Naive thymus-derived CD8-positive, alpha-beta T cell (primary cell): ENCODE measurements at regions not wholly inside any gene's neighbourhood (a gene's known extent, or its start where the extent isn't known, plus 50 kb on each side); places are given as distances from the start of the nearest gene placed in this dataset.
"Not testable (repeated sequence)": the region's sequence is repeated elsewhere in the genome, so short reads cannot be mapped to it uniquely, and the experiment has no call there.

Source experiments
- ATAC-seq, 2 donors: fragments of 150-1000 bp; cut with Tn5 transposase in 1 of 2; sonication (Bioruptor Pico), chemical (Tn5 transposase) in 1 of 2; 1 replicate in 1 of 2; 2 replicates in 1 of 2; pipeline ENCODE4 v1.10.0; 2021; ENCODE audit warnings: mild to moderate bottlenecking in 2 of 2, moderate library complexity in 2 of 2
- POLR2A ChIA-PET: fragments of 350-600 bp; sonication (Branson Sonifier 250); formaldehyde crosslinking; loops from one replicate; lab custom pipeline; 2021; ENCODE audit warnings: antibody characterized with exemption; lab: Charles Lee
- DNase-seq, 10 donors: peaks; one replicate each; pipeline versions ENCODE4 v3.0.0 to v3.0.0-alpha.2; 2020 to 2022
- H3K27ac Mint-ChIP-seq, 10 donors: one replicate each; pipeline ENCODE4 v1.8.0; 2020 to 2022; ENCODE audit warnings: mild to moderate bottlenecking in 10 of 10, mixed read lengths in 10 of 10, moderate library complexity in 4 of 10, inconsistent platforms in 1 of 10
- H3K27me3 Mint-ChIP-seq, 5 donors: one replicate each; pipeline ENCODE4 v1.8.0; 2021 to 2022; ENCODE audit warnings: mixed read lengths in 5 of 5
- H3K36me3 Mint-ChIP-seq, 3 donors: one replicate each; pipeline ENCODE4 v1.8.0; 2020 to 2022; ENCODE audit warnings: mixed read lengths in 3 of 3, mild to moderate bottlenecking in 2 of 3, inconsistent platforms in 1 of 3
- H3K4me1 Mint-ChIP-seq, 4 donors: one replicate each; pipeline ENCODE4 v1.8.0; 2021 to 2022; ENCODE audit warnings: mixed read lengths in 4 of 4
- H3K4me3 Mint-ChIP-seq, 10 donors: one replicate each; pipeline ENCODE4 v1.8.0; 2020 to 2022; ENCODE audit warnings: mild to moderate bottlenecking in 10 of 10, mixed read lengths in 10 of 10, moderate library complexity in 6 of 10, inconsistent platforms in 1 of 10
- H3K9me3 Mint-ChIP-seq, 9 donors: one replicate each; pipeline ENCODE4 v1.8.0; 2020 to 2022; ENCODE audit warnings: mixed read lengths in 9 of 9, mild to moderate bottlenecking in 3 of 9, inconsistent platforms in 1 of 9, moderate library complexity in 1 of 9

DNA sequence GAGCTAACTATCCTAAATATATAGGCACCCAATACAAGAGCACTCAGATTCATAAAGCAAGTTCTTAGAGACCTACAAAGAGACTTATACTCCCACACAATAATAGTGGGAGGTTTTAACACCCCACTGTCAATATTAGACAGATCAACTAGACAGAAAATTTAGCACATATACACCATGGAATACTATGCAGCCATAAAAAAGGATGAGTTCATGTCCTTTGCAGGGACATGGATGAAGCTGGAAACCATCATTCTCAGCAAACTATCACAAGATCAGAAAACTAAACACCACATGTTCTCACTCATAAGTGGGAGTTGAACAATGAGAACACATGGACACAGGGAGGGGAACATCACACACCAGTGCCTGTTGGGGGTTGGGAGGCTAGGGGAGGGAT is 358.9 kb upstream of the KCND2 start:
- DNase-seq, H3K27me3 Mint-ChIP-seq, H3K4me3 Mint-ChIP-seq, POLR2A ChIA-PET, ATAC-seq, H3K4me1 Mint-ChIP-seq, H3K36me3 Mint-ChIP-seq, H3K27ac Mint-ChIP-seq: not testable (repeated sequence)
- peaks cover 0 to 26% (median 12%) of the 10 kb centered on the region in 9 donors for H3K9me3 Mint-ChIP-seq

GRCh38 chr7:119916501-119916900 is 356.5 kb upstream of the KCND2 start:
- Mint-ChIP-seq H3K27me3 (no peaks in the 10 kb centered on the region), H3K4me1 (no peaks in the 10 kb centered on the region), H3K36me3 (peaks cover 0 to 7% (median 0%) of the 10 kb centered on the region in 3 donors), H3K27ac (no peak overlapping the region), H3K9me3 (peaks cover 0 to 17% (median 12%) of the 10 kb centered on the region in 9 donors), H3K4me3 (no peak overlapping the region)
- ATAC-seq (no peak), DNase-seq (no peak)
- POLR2A ChIA-PET, result no interaction called here

DNA sequence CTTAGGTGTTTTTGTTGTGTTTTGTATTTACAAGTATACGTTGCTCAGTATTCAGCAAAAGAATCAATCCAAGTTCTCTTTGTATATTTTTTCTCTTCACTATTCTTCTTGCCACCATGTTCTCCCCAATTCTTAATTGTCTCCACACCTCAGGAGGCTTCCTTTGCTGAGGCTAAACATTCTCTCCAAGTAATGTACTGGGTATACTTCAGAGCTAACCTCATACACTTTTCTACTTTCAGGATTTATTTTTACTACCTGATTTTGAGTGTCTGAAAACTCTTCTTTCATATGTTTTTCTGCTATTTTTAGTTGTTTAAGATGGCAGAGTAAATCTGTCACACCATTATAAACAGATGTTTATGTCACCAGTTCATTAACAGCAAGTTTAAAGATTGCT is 354.8 kb upstream of the KCND2 start:
- peaks cover 0 to 17% (median 12%) of the 10 kb centered on the region in 9 donors for H3K9me3 Mint-ChIP-seq

DNA sequence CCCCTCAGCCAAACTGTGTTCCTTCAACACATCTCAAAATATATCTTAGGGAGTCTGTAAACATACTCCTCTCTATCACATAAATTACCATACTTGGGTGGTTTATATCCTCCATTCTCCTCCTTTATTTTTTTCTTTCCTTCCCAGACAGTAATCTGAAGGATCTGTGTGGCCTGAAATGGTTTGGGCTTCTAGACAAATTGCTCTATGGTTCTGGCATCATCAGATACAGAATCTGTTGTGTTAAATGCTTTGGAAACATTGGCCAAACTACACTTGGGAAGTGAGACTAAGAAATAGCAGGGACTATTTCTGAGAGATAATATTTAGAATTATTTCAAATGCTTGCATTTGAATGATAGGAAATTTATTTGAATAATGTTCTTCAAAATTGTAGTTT is 353.0 kb upstream of the KCND2 start:
- POLR2A ChIA-PET, result no interaction called here
- H3K36me3 Mint-ChIP-seq, result peaks cover 0 to 7% (median 0%) of the 10 kb centered on the region in 3 donors
- H3K9me3 Mint-ChIP-seq, result peaks cover 0 to 17% (median 8%) of the 10 kb centered on the region in 9 donors
- H3K27me3 Mint-ChIP-seq, result no peaks in the 10 kb centered on the region
- DNase-seq (no peak), ATAC-seq (no peak)
- no peak overlapping the region for H3K27ac Mint-ChIP-seq
- no peak overlapping the region for H3K4me3 Mint-ChIP-seq
- no peaks in the 10 kb centered on the region for H3K4me1 Mint-ChIP-seq

More for the DNA sequence above, 354.8 kb upstream of the KCND2 start:
- no peak overlapping the region for H3K27ac Mint-ChIP-seq
- H3K4me1 Mint-ChIP-seq, result no peaks in the 10 kb centered on the region
- no peak for DNase-seq
- no peak overlapping the region for H3K4me3 Mint-ChIP-seq
- H3K27me3 Mint-ChIP-seq, result no peaks in the 10 kb centered on the region
- no peak for ATAC-seq
- POLR2A ChIA-PET, result no interaction called here
- H3K36me3 Mint-ChIP-seq, result peaks cover 0 to 7% (median 0%) of the 10 kb centered on the region in 3 donors

- POLR2A ChIA-PET, result no interaction called here
- no peak overlapping the region for H3K4me3 Mint-ChIP-seq
- H3K36me3 Mint-ChIP-seq, result no peaks in the 10 kb centered on the region
- H3K27me3 Mint-ChIP-seq, result no peaks in the 10 kb centered on the region
- peaks cover 0 to 15% (median 11%) of the 10 kb centered on the region in 9 donors for H3K9me3 Mint-ChIP-seq
- no peak overlapping the region for H3K27ac Mint-ChIP-seq
- H3K4me1 Mint-ChIP-seq, result no peaks in the 10 kb centered on the region
- DNase-seq, result no peak
- no peak for ATAC-seq
Measured at GRCh38 chr7:119925581-119926289, 347.2 kb upstream of the KCND2 start.

DNA sequence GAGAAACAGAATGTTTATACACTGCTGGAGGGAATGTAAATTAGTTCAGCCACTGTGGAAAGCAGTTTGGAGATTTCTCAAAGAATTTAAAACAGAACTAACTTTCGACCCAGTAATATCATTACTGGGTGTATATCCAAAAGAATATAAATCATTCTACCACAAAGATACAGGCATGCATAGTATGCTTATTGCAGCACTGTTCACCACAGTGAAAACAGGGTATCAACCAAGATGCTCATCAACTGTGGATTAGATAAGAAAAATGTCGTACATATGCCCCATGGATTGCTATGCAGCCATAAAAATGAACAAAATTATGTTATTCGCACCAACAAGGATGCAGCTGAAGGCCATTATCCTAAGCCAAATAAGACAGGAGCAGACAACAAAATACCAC is 343.1 kb upstream of the KCND2 start:
- Mint-ChIP-seq H3K4me3 (no peak overlapping the region), H3K27ac (no peak overlapping the region), H3K36me3 (no peaks in the 10 kb centered on the region), H3K27me3 (no peaks in the 10 kb centered on the region), H3K4me1 (no peaks in the 10 kb centered on the region), H3K9me3 (peaks cover 0 to 19% (median 9%) of the 10 kb centered on the region in 9 donors)
- ATAC-seq (no peak), DNase-seq (no peak)
- POLR2A ChIA-PET, result no interaction called here

DNA sequence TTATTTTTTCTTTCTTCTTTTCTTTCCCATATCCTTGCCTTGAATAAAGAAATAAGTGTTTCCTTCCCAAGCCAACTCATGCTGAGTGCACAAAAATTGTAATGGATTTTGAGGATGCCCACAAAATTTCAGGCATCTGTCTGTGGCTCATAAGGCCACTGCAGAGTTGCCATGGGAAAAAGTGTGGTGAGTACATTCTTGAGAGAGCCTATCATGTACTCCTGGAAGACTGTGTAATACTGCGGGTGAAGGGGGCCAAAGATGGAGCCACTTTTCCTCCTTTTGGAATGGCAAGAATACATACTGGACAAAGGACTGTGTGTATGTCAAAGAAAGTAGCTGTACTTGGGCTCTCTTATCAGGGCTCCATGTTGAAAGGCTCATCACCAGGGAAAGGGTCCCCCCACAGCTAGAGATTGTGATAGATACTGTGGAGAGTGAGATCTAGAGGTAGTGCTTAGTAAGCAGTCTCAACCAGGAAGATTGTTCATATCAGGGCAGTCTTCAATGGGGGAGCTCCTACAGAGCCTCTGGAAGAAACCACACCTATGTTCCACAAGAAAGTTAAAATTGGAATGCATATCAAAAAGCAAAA is 341.6 kb upstream of the KCND2 start:
- POLR2A ChIA-PET, result no interaction called here
- no peak overlapping the region for H3K4me3 Mint-ChIP-seq

DNA sequence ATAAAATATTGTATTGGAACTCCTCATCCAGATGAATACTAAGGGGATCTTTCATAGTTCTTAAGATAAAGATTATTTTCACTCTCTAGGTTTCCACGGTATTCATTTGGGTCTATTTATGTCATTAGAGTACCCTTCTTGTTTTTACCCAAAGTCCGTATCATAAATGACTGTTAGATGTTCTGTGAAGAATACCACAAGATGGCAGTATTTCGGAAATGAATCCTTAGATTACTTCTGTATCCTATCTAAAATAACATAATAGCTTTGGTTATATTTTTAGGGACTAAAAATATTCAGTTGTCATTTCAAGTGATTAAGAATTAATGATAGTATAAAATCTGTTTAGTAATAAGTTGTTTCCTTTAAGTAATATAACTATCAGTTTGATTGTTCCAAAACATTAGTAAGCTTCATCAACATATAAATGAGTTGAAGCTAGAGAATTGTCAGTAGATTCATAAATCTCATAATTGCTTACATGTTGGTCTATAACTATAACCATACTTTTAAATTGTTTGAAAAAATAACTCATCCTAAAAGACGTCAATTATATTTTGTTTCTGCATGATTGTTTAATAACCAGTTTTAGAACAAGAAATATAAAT is 337.5 kb upstream of the KCND2 start:
- Mint-ChIP-seq H3K4me3 (no peak overlapping the region), H3K27ac (no peak overlapping the region), H3K27me3 (no peaks in the 10 kb centered on the region), H3K36me3 (no peaks in the 10 kb centered on the region), H3K4me1 (no peaks in the 10 kb centered on the region), H3K9me3 (peaks cover 0 to 7% (median 0%) of the 10 kb centered on the region in 9 donors)
- ATAC-seq (no peak), DNase-seq (no peak)
- POLR2A ChIA-PET, result no interaction called here

More for the DNA sequence above, 341.6 kb upstream of the KCND2 start:
- no peaks in the 10 kb centered on the region for H3K4me1 Mint-ChIP-seq
- ATAC-seq (no peak), DNase-seq (no peak)
- no peaks in the 10 kb centered on the region for H3K36me3 Mint-ChIP-seq
- peaks cover 0 to 12% (median 8%) of the 10 kb centered on the region in 9 donors for H3K9me3 Mint-ChIP-seq
- H3K27ac Mint-ChIP-seq, result no peak overlapping the region
- no peaks in the 10 kb centered on the region for H3K27me3 Mint-ChIP-seq

DNA sequence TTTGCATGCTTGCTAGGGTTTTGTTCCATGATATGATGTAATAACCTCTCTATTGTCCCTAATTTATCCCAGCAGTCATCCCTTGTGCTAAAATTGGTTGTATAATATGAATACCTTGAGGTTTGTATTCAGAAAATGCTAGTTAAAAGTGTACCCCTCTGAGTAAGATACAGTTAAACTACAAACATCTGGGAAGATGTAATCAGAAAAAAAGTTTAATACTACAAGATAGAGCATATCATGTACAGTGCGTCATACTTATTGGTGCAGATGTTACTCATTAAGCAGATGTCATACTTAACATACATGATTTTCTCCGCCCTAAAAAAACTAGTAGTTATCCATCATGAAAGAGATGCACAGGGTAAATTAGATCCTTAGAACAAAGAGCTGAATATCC is 336.1 kb upstream of the KCND2 start:
- Mint-ChIP-seq H3K4me3 (no peak overlapping the region), H3K36me3 (no peaks in the 10 kb centered on the region), H3K27ac (no peak overlapping the region), H3K4me1 (no peaks in the 10 kb centered on the region), H3K9me3 (peaks cover 0 to 5% (median 0%) of the 10 kb centered on the region in 9 donors), H3K27me3 (no peaks in the 10 kb centered on the region)
- DNase-seq, result no peak
- POLR2A ChIA-PET, result no interaction called here
- no peak for ATAC-seq

DNA sequence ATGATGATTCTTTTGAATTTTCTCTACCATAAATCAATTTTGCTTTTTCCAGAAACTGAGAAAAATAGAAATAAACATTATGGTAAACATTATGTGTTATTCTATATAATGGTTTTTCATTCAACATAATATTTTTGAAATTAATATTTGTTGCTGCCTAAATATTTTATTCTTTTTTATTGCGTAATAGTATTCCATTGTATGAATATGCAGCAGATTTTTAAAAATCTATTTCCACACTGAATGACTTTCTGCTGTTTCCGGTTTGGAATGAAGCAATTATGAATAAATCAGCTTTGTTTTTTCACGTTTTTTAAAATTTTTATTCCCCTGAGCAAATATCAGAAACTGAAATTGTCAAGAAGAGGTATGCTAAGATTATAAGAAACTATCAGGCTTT is 335.2 kb upstream of the KCND2 start:
- Mint-ChIP-seq H3K9me3 (peaks cover 0 to 5% (median 0%) of the 10 kb centered on the region in 9 donors), H3K27me3 (no peaks in the 10 kb centered on the region), H3K36me3 (no peaks in the 10 kb centered on the region), H3K4me1 (no peaks in the 10 kb centered on the region), H3K27ac (no peak overlapping the region), H3K4me3 (no peak overlapping the region)
- no peak for DNase-seq
- POLR2A ChIA-PET, result no interaction called here
- ATAC-seq, result no peak

DNA sequence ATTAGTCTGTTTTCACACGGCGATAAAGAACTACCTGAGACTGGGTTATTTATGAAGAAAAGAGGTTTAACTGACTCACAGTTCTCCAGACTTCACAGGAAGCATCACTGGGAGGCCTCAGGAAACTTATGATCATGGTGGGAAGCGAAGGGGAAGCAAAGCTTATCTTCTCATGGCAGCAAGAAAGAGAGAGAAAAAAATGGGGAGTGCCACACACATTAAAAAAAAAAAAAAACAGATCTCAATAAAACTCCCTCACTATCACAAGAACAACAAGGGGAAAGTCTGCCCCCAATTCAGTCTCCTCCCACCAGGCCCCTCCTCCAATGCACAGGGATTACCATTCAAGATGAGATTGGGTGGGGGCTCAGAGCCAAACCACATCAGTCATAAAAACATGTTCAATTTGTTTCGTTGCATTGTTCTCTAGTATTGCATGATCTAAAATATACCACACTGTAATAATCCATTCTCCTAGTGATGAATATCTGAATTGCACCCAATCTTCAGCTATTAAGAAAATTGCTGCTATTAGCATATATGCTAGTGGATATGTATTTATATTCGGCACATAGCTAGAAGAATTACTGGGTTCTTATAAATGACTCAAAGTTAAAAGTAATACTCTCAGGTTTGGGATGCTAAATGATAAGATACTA is 328.9 kb upstream of the KCND2 start:
- POLR2A ChIA-PET, result no interaction called here
- ATAC-seq, result no peak
- Mint-ChIP-seq H3K9me3 (peaks cover 0 to 5% (median 0%) of the 10 kb centered on the region in 9 donors), H3K36me3 (no peaks in the 10 kb centered on the region), H3K4me1 (no peaks in the 10 kb centered on the region), H3K27ac (no peak overlapping the region), H3K4me3 (no peak overlapping the region), H3K27me3 (no peaks in the 10 kb centered on the region)
- no peak for DNase-seq

DNA sequence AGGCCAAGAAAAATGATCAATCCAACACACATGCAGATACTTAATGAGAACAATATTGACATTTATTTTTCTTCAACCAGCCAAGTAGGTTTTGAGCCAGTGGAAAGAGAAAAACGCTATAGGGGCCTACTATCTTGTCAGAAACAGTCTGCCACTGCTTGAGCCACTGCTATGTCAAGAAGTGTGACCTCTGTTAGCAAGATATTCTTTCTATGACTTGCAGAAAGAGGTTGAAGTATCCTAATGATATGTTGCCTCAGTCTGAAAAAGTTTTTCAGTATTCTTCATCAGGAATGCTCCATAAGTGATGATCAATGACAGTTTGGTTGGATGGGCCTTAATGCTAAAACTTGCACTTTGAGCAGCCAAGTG is 328.4 kb upstream of the KCND2 start:
- ATAC-seq (no peak), DNase-seq (no peak)
- H3K9me3 Mint-ChIP-seq, result peaks cover 0 to 5% (median 0%) of the 10 kb centered on the region in 9 donors
- H3K36me3 Mint-ChIP-seq, result no peaks in the 10 kb centered on the region
- no peaks in the 10 kb centered on the region for H3K4me1 Mint-ChIP-seq
- no peaks in the 10 kb centered on the region for H3K27me3 Mint-ChIP-seq
- POLR2A ChIA-PET, result no interaction called here
- no peak overlapping the region for H3K27ac Mint-ChIP-seq
- no peak overlapping the region for H3K4me3 Mint-ChIP-seq

DNA sequence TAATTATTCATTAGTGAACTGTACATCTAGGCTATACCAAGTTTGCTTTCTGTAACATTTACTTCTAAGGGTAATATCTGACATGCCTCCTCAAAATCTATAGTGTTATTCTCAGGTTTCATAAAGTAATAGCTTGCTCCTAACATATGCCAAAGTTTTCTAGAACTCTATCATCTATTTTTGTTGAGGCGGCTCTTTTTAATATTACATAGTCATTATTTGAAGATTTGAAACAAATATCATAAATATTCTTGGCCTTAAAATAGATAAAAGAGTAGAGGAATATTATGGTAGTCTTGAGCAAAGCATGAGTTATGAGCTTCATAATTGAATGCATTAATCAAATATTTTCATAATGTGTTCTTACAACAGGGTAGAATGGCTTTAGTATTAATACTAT is 327.2 kb upstream of the KCND2 start:
- no peaks in the 10 kb centered on the region for H3K4me1 Mint-ChIP-seq
- ATAC-seq (no peak), DNase-seq (no peak)
- peaks cover 0 to 13% (median 0%) of the 10 kb centered on the region in 9 donors for H3K9me3 Mint-ChIP-seq
- POLR2A ChIA-PET, result no interaction called here
- no peaks in the 10 kb centered on the region for H3K36me3 Mint-ChIP-seq
- H3K27ac Mint-ChIP-seq, result no peak overlapping the region
- no peaks in the 10 kb centered on the region for H3K27me3 Mint-ChIP-seq
- H3K4me3 Mint-ChIP-seq, result no peak overlapping the region
